Right atrium auricular region (tissue), 2 donors: ENCODE measurements at regions not wholly inside any gene's neighbourhood (a gene's known extent, or its start where the extent isn't known, plus 50 kb on each side); places are given as distances from the start of the nearest gene placed in this dataset.
"Not testable (repeated sequence)": the region's sequence is repeated elsewhere in the genome, so short reads cannot be mapped to it uniquely, and the experiment has no call there.

Experiments used
- DNase-seq: peaks from one replicate; pipeline ENCODE4 v3.0.0-alpha.2; 2019; ENCODE audit warnings: low spot score
- H3K27ac ChIP-seq, 2 donors: fragments of 200-600 bp; sonication (generic); 1 replicate in 1 of 2; 2 replicates in 1 of 2; pipeline ENCODE4 v1.5.1; 2016 to 2019
- H3K27me3 ChIP-seq, 2 donors: fragments of 200-600 bp; sonication (generic); one replicate each; pipeline versions ENCODE4 v1.5.1 to v1.6.0; 2017 to 2019
- H3K36me3 ChIP-seq: fragments of 200-600 bp; sonication (generic); one replicate; pipeline ENCODE4 v1.5.1; 2016
- H3K4me1 ChIP-seq, 2 donors: fragments of 200-600 bp; sonication (generic); one replicate each; pipeline versions ENCODE4 v1.5.1 to v1.6.0; 2017 to 2019
- H3K4me3 ChIP-seq, 2 donors: fragments of 200-600 bp; sonication (generic); 1 replicate in 1 of 2; 2 replicates in 1 of 2; pipeline ENCODE4 v1.5.1; 2017 to 2019; ENCODE audit warnings: mild to moderate bottlenecking in 1 of 2, moderate library complexity in 1 of 2
- H3K9me3 ChIP-seq, 2 donors: fragments of 200-600 bp; sonication (generic); one replicate each; pipeline ENCODE4 v1.5.1; 2019
- CTCF ChIP-seq, 2 donors: fragments of 200-600 bp; sonication (generic); IDR thresholded peaks; one replicate each; pipeline ENCODE4 v1.5.1; 2019; ENCODE audit warnings: antibody characterized with exemption in 2 of 2

- Histone ChIP-seq H3K27me3 (no peaks in the 10 kb centered on the region), H3K9me3 (no peaks in the 10 kb centered on the region), H3K4me1 (no peaks in the 10 kb centered on the region), H3K36me3 (no peaks in the 10 kb centered on the region), H3K4me3 (no peak overlapping the region), H3K27ac (no peak overlapping the region)
- DNase-seq = no peak
- no peak for TF ChIP-seq CTCF (IDR thresholded peaks at IDR 0.05)
Measured at GRCh38 chr7:125830743-125831142, 901.1 kb upstream of the POT1 start.

- no peak overlapping the region for H3K27ac ChIP-seq
- H3K4me3 ChIP-seq = no peak overlapping the region
- H3K4me1 ChIP-seq = no peaks in the 10 kb centered on the region
- no peaks in the 10 kb centered on the region for H3K9me3 ChIP-seq
- no peaks in the 10 kb centered on the region for H3K27me3 ChIP-seq
- no peaks in the 10 kb centered on the region for H3K36me3 ChIP-seq
- no peak for TF ChIP-seq CTCF (IDR thresholded peaks at IDR 0.05)
- DNase-seq = no peak
Measured at GRCh38 chr7:125828153-125828700, 898.6 kb upstream of the POT1 start.

GRCh38 chr7:125823538-125823937 is 893.9 kb upstream of the POT1 start:
- no peaks in the 10 kb centered on the region for H3K4me1 ChIP-seq
- H3K9me3 ChIP-seq = no peaks in the 10 kb centered on the region
- no peaks in the 10 kb centered on the region for H3K36me3 ChIP-seq
- no peaks in the 10 kb centered on the region for H3K27me3 ChIP-seq
- no peak overlapping the region for H3K27ac ChIP-seq
- no peak overlapping the region for H3K4me3 ChIP-seq
- no peak for DNase-seq
- TF ChIP-seq CTCF (IDR thresholded peaks at IDR 0.05) = no peak

GRCh38 chr7:125820495-125820894 is 890.9 kb upstream of the POT1 start:
- no peak for DNase-seq
- TF ChIP-seq CTCF (IDR thresholded peaks at IDR 0.05) = no peak
- Histone ChIP-seq H3K9me3 (no peaks in the 10 kb centered on the region), H3K27ac (no peak overlapping the region), H3K4me3 (no peak overlapping the region), H3K27me3 (no peaks in the 10 kb centered on the region), H3K36me3 (no peaks in the 10 kb centered on the region), H3K4me1 (no peaks in the 10 kb centered on the region)

DNA sequence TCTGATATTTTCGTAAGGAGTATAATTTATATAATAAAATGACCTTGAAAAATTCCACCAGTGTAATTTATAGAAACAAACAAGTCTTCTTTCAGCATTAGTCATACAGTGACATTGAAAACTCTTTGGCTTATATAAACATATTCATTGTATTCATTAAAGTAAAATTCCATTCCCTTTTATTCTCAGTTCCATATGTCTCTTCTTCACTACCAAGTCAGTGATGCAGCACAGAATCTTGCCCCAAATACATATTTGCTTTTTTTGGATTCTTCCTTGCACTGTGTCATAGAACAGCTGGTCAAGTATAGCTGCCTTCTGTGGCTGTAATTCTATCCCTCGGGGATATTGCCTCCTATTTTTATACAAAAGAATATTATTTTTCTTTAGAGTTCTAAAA is 884.5 kb upstream of the POT1 start:
- Histone ChIP-seq H3K9me3 (no peaks in the 10 kb centered on the region), H3K27me3 (no peaks in the 10 kb centered on the region), H3K4me1 (no peaks in the 10 kb centered on the region), H3K27ac (no peak overlapping the region), H3K36me3 (no peaks in the 10 kb centered on the region), H3K4me3 (no peak overlapping the region)
- no peak for TF ChIP-seq CTCF (IDR thresholded peaks at IDR 0.05)
- no peak for DNase-seq

DNA sequence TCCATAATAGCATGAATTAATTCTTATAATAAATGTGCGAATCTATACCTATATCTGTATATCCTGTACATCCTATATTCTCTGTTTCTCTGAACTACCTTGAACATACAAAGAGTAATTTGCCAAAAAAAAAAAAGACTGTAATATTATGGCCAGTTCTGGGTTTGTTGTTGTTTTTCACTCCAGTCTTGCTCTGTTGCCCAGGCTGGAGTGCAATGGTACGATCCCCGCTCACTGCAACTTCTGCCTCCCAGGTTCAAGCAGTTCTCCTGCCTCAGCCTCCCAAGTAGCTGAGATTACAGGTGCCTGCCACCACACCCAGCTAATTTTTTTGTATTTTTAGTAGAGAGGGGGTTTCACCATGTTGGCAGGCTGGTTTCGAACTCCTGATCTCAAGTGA is 876.9 kb upstream of the POT1 start:
- not testable (repeated sequence) for H3K27ac ChIP-seq, H3K27me3 ChIP-seq, DNase-seq

More for the DNA sequence above, 876.9 kb upstream of the POT1 start:
- H3K36me3 ChIP-seq, H3K4me1 ChIP-seq, H3K9me3 ChIP-seq, H3K4me3 ChIP-seq: not testable (repeated sequence)
